ENCODE measurements at regions not wholly inside any gene's neighbourhood (a gene's known extent, or its start where the extent isn't known, plus 50 kb on each side); places are given as distances from the start of the nearest gene placed in this dataset.
A peak's percentile ranks its signal among the peaks of the same experiment; 100 is the strongest.

- Histone ChIP-seq H3K27ac (no peak overlapping the region), H3K27me3 (peaks cover 0 to 34% (median 9%) of the 10 kb centered on the region in 7 donors), H3K36me3 (no peaks in the 10 kb centered on the region), H3K4me1 (no peaks in the 10 kb centered on the region), H3K4me3 (no peak overlapping the region), H3K9me3 (no peaks in the 10 kb centered on the region)
- ATAC-seq (no peak), DNase-seq (no peak)
- intact Hi-C loops (cut with DNase I), result loop anchor here in 9 of 10 donors (5.0 to 10.0 kb wide), 5 partner anchors 148 to 468 kb away; no protein-coding TSS in a partner anchor
- no peak for TF ChIP-seq CTCF (IDR thresholded peaks at IDR 0.05)
- WGBS, 2 donors, result 79 to 84% methylated on average over 2 of the region's 2 CpGs
These were observed 92.8 kb downstream of the AQP4 start for GRCh38 chr18:26772691-26773090.

GRCh38 chr18:26771524-26771923 lies 94.0 kb downstream of the AQP4 start:
- ATAC-seq, result peak in 3 of 8 donors; percentile 38 to 73 (median 42)
- WGBS, 2 donors, result 12 to 17% methylated on average over 1 of the region's 1 CpG

GRCh38 chr18:26768385-26768784 lies 97.1 kb downstream of the AQP4 start:
- WGBS, 2 donors, result 61 to 79% methylated on average over 7 of the region's 7 CpGs
- no peak overlapping the region for H3K4me3 ChIP-seq
- intact Hi-C loops (cut with DNase I), result no loop called here
- H3K9me3 ChIP-seq, result peaks cover 0 to 8% (median 0%) of the 10 kb centered on the region in 11 donors
- H3K4me1 ChIP-seq, result no peaks in the 10 kb centered on the region
- DNase-seq (no peak), ATAC-seq (no peak)
- no peak overlapping the region for H3K27ac ChIP-seq
- no peak for TF ChIP-seq CTCF (IDR thresholded peaks at IDR 0.05)
- H3K27me3 ChIP-seq, result peaks cover 0 to 5% (median 0%) of the 10 kb centered on the region in 7 donors
- no peaks in the 10 kb centered on the region for H3K36me3 ChIP-seq

More at GRCh38 chr18:26771524-26771923, 94.0 kb downstream of the AQP4 start:
- intact Hi-C loops (cut with DNase I), result loop anchor here (2.0 to 10.0 kb wide), 6 partner anchors 147 to 467 kb away; no protein-coding TSS in a partner anchor
- Histone ChIP-seq H3K36me3 (no peaks in the 10 kb centered on the region), H3K4me3 (no peak overlapping the region), H3K4me1 (no peaks in the 10 kb centered on the region), H3K27ac (no peak overlapping the region), H3K27me3 (peaks cover 0 to 22% (median 4%) of the 10 kb centered on the region in 7 donors), H3K9me3 (peaks cover 0 to 8% (median 0%) of the 10 kb centered on the region in 11 donors)
- no peak for DNase-seq
- TF ChIP-seq CTCF (IDR thresholded peaks at IDR 0.05), result peak in 8 of 9 donors; percentile 18 to 57 (median 51)

GRCh38 chr18:26765498-26765897 lies 100.0 kb downstream of the AQP4 start:
- Histone ChIP-seq H3K36me3 (no peaks in the 10 kb centered on the region), H3K4me1 (no peaks in the 10 kb centered on the region), H3K4me3 (no peak overlapping the region), H3K27me3 (no peaks in the 10 kb centered on the region), H3K27ac (no peak overlapping the region), H3K9me3 (peaks cover 0 to 8% (median 0%) of the 10 kb centered on the region in 11 donors)
- 93 to 95% methylated on average over 2 of the region's 2 CpGs for WGBS, 2 donors
- ATAC-seq (no peak), DNase-seq (no peak)
- no peak for TF ChIP-seq CTCF (IDR thresholded peaks at IDR 0.05)
- intact Hi-C loops (cut with DNase I), result no loop called here
